ENCODE measurements at regions not wholly inside any gene's neighbourhood (a gene's known extent, or its start where the extent isn't known, plus 50 kb on each side); places are given as distances from the start of the nearest gene placed in this dataset.

DNA sequence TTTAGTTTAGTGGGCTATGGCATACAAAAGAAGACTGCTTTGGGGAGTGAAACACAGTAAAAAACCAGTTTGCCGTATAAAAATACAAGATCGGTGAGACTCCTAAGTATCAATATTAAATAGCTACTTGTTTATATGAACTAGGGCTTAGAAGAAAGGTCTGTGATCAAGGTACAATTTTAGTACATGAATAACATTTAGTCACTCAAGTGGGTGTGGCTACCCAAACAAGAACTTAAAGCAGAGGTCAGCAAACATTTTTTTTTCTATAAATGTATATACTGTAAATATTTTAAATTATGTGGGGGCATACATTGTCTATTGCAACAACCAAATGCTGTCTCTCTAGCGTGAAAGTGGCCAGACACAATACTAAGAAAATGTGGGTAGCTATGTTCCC is 1452.5 kb upstream of the NUDT12 start:
- in situ Hi-C loops (cut with MboI; ENCODE audit: low pct_unique_long_range_greater_than_20kb, low sequenced_read_pairs, unreplicated experiment) = no loop called here
- DNase-seq (ENCODE audit: low spot score) = no peak
- TF ChIP-seq, protein P1, sequence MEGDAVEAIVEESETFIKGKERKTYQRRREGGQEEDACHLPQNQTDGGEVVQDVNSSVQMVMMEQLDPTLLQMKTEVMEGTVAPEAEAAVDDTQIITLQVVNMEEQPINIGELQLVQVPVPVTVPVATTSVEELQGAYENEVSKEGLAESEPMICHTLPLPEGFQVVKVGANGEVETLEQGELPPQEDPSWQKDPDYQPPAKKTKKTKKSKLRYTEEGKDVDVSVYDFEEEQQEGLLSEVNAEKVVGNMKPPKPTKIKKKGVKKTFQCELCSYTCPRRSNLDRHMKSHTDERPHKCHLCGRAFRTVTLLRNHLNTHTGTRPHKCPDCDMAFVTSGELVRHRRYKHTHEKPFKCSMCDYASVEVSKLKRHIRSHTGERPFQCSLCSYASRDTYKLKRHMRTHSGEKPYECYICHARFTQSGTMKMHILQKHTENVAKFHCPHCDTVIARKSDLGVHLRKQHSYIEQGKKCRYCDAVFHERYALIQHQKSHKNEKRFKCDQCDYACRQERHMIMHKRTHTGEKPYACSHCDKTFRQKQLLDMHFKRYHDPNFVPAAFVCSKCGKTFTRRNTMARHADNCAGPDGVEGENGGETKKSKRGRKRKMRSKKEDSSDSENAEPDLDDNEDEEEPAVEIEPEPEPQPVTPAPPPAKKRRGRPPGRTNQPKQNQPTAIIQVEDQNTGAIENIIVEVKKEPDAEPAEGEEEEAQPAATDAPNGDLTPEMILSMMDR (IDR thresholded peaks at IDR 0.05; ENCODE audit: extremely low read depth, insufficient read depth, missing control alignments) = no peak

DNA sequence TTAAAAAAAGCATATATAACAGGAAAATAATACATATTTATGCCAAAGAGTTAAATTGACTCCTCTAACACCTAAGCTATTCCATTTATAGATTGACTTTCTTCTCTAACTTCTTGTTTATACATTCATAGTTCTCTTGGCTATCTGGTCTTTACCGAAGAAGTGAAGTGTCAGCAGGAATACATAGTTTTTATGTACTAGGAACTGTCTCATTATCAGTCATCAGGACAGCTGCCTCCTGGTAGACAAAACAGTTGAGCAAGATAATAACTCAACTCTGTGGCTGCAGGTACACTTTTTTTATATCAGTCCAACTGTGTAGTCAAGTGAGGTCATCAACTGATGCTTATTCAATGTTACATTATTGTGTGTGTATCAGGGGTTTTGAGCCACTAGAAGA is 1436.0 kb upstream of the NUDT12 start:
- TF ChIP-seq, protein P1 (IDR thresholded peaks at IDR 0.05; ENCODE audit: extremely low read depth, insufficient read depth, missing control alignments) = no peak
- in situ Hi-C loops (cut with MboI; ENCODE audit: low pct_unique_long_range_greater_than_20kb, low sequenced_read_pairs, unreplicated experiment) = no loop called here
- DNase-seq (ENCODE audit: low spot score) = no peak

DNA sequence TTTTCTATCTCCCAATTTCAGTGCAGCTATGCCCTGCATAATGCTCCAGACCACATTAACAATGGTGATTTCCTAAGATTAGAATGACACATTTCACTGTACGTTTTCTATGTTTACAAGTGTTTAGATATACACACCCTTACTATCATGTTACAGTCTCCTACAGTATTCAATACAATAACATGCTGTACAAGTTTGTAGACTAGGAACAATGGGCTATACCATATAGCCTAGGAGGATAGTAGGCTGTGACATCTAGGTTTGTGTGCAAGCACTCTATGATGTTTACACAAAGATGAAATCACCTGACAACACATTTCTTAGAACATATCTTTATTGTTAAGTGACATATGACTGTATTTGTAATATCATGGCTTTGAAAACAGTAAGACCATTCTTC is 1435.6 kb upstream of the NUDT12 start:
- in situ Hi-C loops (cut with MboI; ENCODE audit: low pct_unique_long_range_greater_than_20kb, low sequenced_read_pairs, unreplicated experiment) = no loop called here
- TF ChIP-seq, protein P1 (IDR thresholded peaks at IDR 0.05; ENCODE audit: extremely low read depth, insufficient read depth, missing control alignments) = no peak
- no peak for DNase-seq (ENCODE audit: low spot score)

DNA sequence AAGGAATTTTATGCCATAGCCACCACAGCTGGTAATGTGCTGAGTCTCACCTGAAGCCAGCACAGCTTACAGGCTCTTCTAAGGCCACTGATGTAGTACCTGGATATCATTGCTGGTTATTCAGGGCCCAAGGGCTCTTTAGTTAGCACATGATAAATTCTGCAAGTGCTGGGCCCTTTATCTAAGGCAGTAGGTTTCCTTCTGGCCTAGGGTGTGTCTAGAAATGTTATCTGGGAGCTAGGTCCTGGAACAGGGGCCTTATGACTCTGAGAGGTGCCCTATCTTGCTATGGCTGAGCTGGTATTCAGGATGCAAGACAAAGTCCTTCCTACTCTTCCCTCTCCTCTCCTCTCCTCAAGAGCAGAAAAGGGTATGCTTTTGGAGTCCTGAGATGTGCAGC is 1424.5 kb upstream of the NUDT12 start:
- in situ Hi-C loops (cut with MboI; ENCODE audit: low pct_unique_long_range_greater_than_20kb, low sequenced_read_pairs, unreplicated experiment) = no loop called here
- no peak for DNase-seq (ENCODE audit: low spot score)
- TF ChIP-seq, protein P1 (IDR thresholded peaks at IDR 0.05; ENCODE audit: extremely low read depth, insufficient read depth, missing control alignments) = no peak

DNA sequence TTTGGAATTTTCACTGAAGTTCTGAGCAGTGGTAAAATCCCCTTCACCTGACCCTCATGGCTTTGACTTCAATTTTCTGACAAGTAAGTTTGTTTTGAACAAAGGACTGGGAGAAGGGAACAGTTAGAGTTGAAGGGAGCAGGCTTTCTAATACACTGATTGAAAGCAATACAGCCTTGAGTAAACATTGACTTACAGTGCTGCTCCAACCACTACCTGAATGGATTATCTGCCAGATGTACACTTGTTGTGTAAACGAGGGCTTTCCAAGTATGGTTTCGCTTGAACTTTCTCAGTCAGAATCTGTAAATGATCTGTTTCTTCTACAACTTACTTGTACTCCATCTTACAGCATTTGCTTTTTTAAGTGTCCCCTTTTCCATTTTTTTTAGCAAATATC is 1414.9 kb upstream of the NUDT12 start:
- in situ Hi-C loops (cut with MboI; ENCODE audit: low pct_unique_long_range_greater_than_20kb, low sequenced_read_pairs, unreplicated experiment) = no loop called here
- no peak for DNase-seq (ENCODE audit: low spot score)
- TF ChIP-seq, protein P1 (IDR thresholded peaks at IDR 0.05; ENCODE audit: extremely low read depth, insufficient read depth, missing control alignments) = no peak

DNA sequence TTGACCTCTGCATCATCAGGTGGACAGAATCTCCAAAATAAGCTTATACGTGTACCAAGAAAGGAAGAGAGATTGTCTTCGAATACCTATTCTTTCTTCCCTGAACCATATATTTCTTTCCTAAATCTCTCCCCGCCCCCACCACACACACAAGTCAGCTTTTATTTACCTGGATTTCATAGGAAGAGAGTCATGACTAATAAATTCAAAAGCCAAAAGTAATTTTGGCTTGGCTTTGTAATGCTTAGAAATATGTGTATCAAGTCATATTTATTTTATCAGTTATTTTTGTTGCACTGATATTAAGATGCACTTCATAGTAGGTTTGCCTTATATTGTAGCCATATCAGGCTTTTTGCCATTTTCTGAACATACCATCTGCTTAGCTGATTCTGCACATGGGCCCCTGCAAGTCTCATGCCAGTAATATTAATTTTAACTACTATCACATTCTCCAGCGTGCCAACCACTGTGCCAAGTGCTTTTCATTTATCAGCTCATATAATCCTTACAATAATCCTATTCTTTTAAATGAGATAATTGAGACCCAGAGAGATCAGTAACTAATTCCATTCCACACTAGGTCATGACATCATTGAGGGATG is 1405.3 kb upstream of the NUDT12 start:
- in situ Hi-C loops (cut with MboI; ENCODE audit: low pct_unique_long_range_greater_than_20kb, low sequenced_read_pairs, unreplicated experiment) = no loop called here
- no peak for DNase-seq (ENCODE audit: low spot score)
- TF ChIP-seq, protein P1 (IDR thresholded peaks at IDR 0.05; ENCODE audit: extremely low read depth, insufficient read depth, missing control alignments) = no peak

DNA sequence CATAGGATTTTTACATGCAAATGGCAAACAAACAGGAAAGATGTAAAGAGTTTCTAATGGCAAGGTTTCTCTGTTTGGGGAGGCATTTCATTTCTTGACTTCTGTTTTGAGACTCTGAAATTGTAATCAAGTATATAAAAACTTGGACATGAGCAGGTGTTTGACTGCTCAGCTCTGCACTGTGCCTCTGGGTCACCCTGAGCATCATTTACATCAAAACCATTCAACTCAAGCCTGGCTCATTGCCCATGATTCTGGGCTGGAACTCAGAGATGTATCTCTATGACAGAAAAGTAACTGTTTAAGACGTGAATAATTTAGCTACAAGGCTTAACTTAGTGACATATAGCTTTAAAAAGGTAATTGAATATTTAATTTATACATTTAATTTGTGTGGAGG is 1402.4 kb upstream of the NUDT12 start:
- in situ Hi-C loops (cut with MboI; ENCODE audit: low pct_unique_long_range_greater_than_20kb, low sequenced_read_pairs, unreplicated experiment) = no loop called here

More for the DNA sequence above, 1402.4 kb upstream of the NUDT12 start:
- TF ChIP-seq, protein P1 (IDR thresholded peaks at IDR 0.05; ENCODE audit: extremely low read depth, insufficient read depth, missing control alignments) = no peak
- no peak for DNase-seq (ENCODE audit: low spot score)
